ENCODE measurements at regions not wholly inside any gene's neighbourhood (a gene's known extent, or its start where the extent isn't known, plus 50 kb on each side); places are given as distances from the start of the nearest gene placed in this dataset.

GRCh38 chr2:185475914-185476313 lies 262.7 kb upstream of the FSIP2 start:
- Histone ChIP-seq H3K79me2 (ENCODE audit: insufficient read depth) (no peaks in the 10 kb centered on the region), H3K36me3 (ENCODE audit: low read depth) (no peaks in the 10 kb centered on the region), H3K4me2 (ENCODE audit: unreplicated experiment) (no peak overlapping the region), H2AFZ (no peak overlapping the region), H3K9ac (no peak overlapping the region), H4K20me1 (ENCODE audit: insufficient read depth) (no peaks in the 10 kb centered on the region), H3K9me2 (ENCODE audit: insufficient read depth) (no peaks in the 10 kb centered on the region), H3F3A (ENCODE audit: insufficient read depth) (no peaks in the 10 kb centered on the region), H3K4me3 (no peak overlapping the region), H3K9me3 (ENCODE audit: low read depth) (no peaks in the 10 kb centered on the region), H3K4me1 (ENCODE audit: insufficient read depth) (no peaks in the 10 kb centered on the region), H3K27ac (no peak overlapping the region), H3K27me3 (replicated peaks; ENCODE audit: insufficient read depth) (no peaks in the 10 kb centered on the region)
- TF ChIP-seq EZH2 (IDR thresholded peaks at IDR 0.05; ENCODE audit: insufficient read depth, poor library complexity, severe bottlenecking) (no peak), EZH2phosphoT487 (IDR thresholded peaks at IDR 0.05; ENCODE audit: insufficient read depth, low read depth) (no peak)
- 9 to 16% methylated on average over 1 of the region's 1 CpG for WGBS, 2 experiments (ENCODE audit: low coverage in 1 of 2, low lambda C conversion rate in 2 of 2, missing lambda C conversion rate in 2 of 2)
- no peak for DNase-seq
- in situ Hi-C loops (cut with MboI) = no loop called here

GRCh38 chr2:185477452-185477851 lies 261.2 kb upstream of the FSIP2 start:
- H3K27me3 ChIP-seq (replicated peaks; ENCODE audit: insufficient read depth) = no peaks in the 10 kb centered on the region
- no peaks in the 10 kb centered on the region for H3F3A ChIP-seq (ENCODE audit: insufficient read depth)
- no peak overlapping the region for H3K9ac ChIP-seq
- no peaks in the 10 kb centered on the region for H3K4me1 ChIP-seq (ENCODE audit: insufficient read depth)
- no peak overlapping the region for H2AFZ ChIP-seq
- TF ChIP-seq EZH2phosphoT487 (IDR thresholded peaks at IDR 0.05; ENCODE audit: insufficient read depth, low read depth) (no peak), EZH2 (IDR thresholded peaks at IDR 0.05; ENCODE audit: insufficient read depth, poor library complexity, severe bottlenecking) (no peak)
- H3K9me3 ChIP-seq (ENCODE audit: low read depth) = no peaks in the 10 kb centered on the region
- no peaks in the 10 kb centered on the region for H3K36me3 ChIP-seq (ENCODE audit: low read depth)
- no peaks in the 10 kb centered on the region for H3K79me2 ChIP-seq (ENCODE audit: insufficient read depth)
- no peak overlapping the region for H3K27ac ChIP-seq
- WGBS, 2 experiments (ENCODE audit: low coverage in 1 of 2, low lambda C conversion rate in 2 of 2, missing lambda C conversion rate in 2 of 2) = 43 to 57% methylated on average over 2 of the region's 2 CpGs
- no peak overlapping the region for H3K4me3 ChIP-seq
- DNase-seq = no peak
- no peak overlapping the region for H3K4me2 ChIP-seq (ENCODE audit: unreplicated experiment)
- no peaks in the 10 kb centered on the region for H4K20me1 ChIP-seq (ENCODE audit: insufficient read depth)
- in situ Hi-C loops (cut with MboI) = no loop called here
- H3K9me2 ChIP-seq (ENCODE audit: insufficient read depth) = no peaks in the 10 kb centered on the region

- no peaks in the 10 kb centered on the region for H3K79me2 ChIP-seq (ENCODE audit: insufficient read depth)
- TF ChIP-seq EZH2 (IDR thresholded peaks at IDR 0.05; ENCODE audit: insufficient read depth, poor library complexity, severe bottlenecking) (no peak), EZH2phosphoT487 (IDR thresholded peaks at IDR 0.05; ENCODE audit: insufficient read depth, low read depth) (no peak)
- H3K27me3 ChIP-seq (replicated peaks; ENCODE audit: insufficient read depth) = no peaks in the 10 kb centered on the region
- no peak overlapping the region for H3K27ac ChIP-seq
- no peaks in the 10 kb centered on the region for H3K36me3 ChIP-seq (ENCODE audit: low read depth)
- WGBS, 2 experiments (ENCODE audit: low coverage in 1 of 2, low lambda C conversion rate in 2 of 2, missing lambda C conversion rate in 2 of 2) = 19 to 33% methylated on average over 1 of the region's 1 CpG
- H2AFZ ChIP-seq = no peak overlapping the region
- H3K4me3 ChIP-seq = no peak overlapping the region
- H3F3A ChIP-seq (ENCODE audit: insufficient read depth) = no peaks in the 10 kb centered on the region
- in situ Hi-C loops (cut with MboI) = no loop called here
- no peak overlapping the region for H3K9ac ChIP-seq
- DNase-seq = no peak
- H3K4me1 ChIP-seq (ENCODE audit: insufficient read depth) = no peaks in the 10 kb centered on the region
- H4K20me1 ChIP-seq (ENCODE audit: insufficient read depth) = no peaks in the 10 kb centered on the region
- H3K9me3 ChIP-seq (ENCODE audit: low read depth) = no peaks in the 10 kb centered on the region
- no peaks in the 10 kb centered on the region for H3K9me2 ChIP-seq (ENCODE audit: insufficient read depth)
- no peak overlapping the region for H3K4me2 ChIP-seq (ENCODE audit: unreplicated experiment)
These were observed 254.0 kb upstream of the FSIP2 start for GRCh38 chr2:185484602-185485001.

- Histone ChIP-seq H3F3A (ENCODE audit: insufficient read depth) (no peaks in the 10 kb centered on the region), H4K20me1 (ENCODE audit: insufficient read depth) (no peaks in the 10 kb centered on the region)
- WGBS, 2 experiments (ENCODE audit: low coverage in 1 of 2, low lambda C conversion rate in 2 of 2, missing lambda C conversion rate in 2 of 2) = 0% methylated on average over 1 of the region's 1 CpG
These were observed 236.3 kb upstream of the FSIP2 start for GRCh38 chr2:185502351-185502750.

GRCh38 chr2:185507719-185508118 lies 230.9 kb upstream of the FSIP2 start:
- Histone ChIP-seq H3K36me3 (ENCODE audit: low read depth) (no peaks in the 10 kb centered on the region), H3K9me3 (ENCODE audit: low read depth) (peaks cover 11% of the 10 kb centered on the region), H2AFZ (no peak overlapping the region), H3K4me2 (ENCODE audit: unreplicated experiment) (no peak overlapping the region), H4K20me1 (ENCODE audit: insufficient read depth) (no peaks in the 10 kb centered on the region), H3K9me2 (ENCODE audit: insufficient read depth) (no peaks in the 10 kb centered on the region), H3K4me1 (ENCODE audit: insufficient read depth) (no peaks in the 10 kb centered on the region), H3K9ac (no peak overlapping the region), H3K27ac (no peak overlapping the region), H3K4me3 (no peak overlapping the region), H3K79me2 (ENCODE audit: insufficient read depth) (no peaks in the 10 kb centered on the region), H3F3A (ENCODE audit: insufficient read depth) (no peaks in the 10 kb centered on the region), H3K27me3 (replicated peaks; ENCODE audit: insufficient read depth) (no peaks in the 10 kb centered on the region)
- in situ Hi-C loops (cut with MboI) = no loop called here
- no peak for DNase-seq
- TF ChIP-seq EZH2phosphoT487 (IDR thresholded peaks at IDR 0.05; ENCODE audit: insufficient read depth, low read depth) (no peak), EZH2 (IDR thresholded peaks at IDR 0.05; ENCODE audit: insufficient read depth, poor library complexity, severe bottlenecking) (no peak)
- 6 to 7% methylated on average over 4 of the region's 4 CpGs for WGBS, 2 experiments (ENCODE audit: low coverage in 1 of 2, low lambda C conversion rate in 2 of 2, missing lambda C conversion rate in 2 of 2)

More at GRCh38 chr2:185502351-185502750, 236.3 kb upstream of the FSIP2 start:
- no peaks in the 10 kb centered on the region for H3K9me2 ChIP-seq (ENCODE audit: insufficient read depth)
- no peaks in the 10 kb centered on the region for H3K27me3 ChIP-seq (replicated peaks; ENCODE audit: insufficient read depth)
- H3K4me3 ChIP-seq = no peak overlapping the region
- no peak for DNase-seq
- in situ Hi-C loops (cut with MboI) = no loop called here
- no peaks in the 10 kb centered on the region for H3K4me1 ChIP-seq (ENCODE audit: insufficient read depth)
- TF ChIP-seq EZH2phosphoT487 (IDR thresholded peaks at IDR 0.05; ENCODE audit: insufficient read depth, low read depth) (no peak), EZH2 (IDR thresholded peaks at IDR 0.05; ENCODE audit: insufficient read depth, poor library complexity, severe bottlenecking) (no peak)
- no peak overlapping the region for H3K9ac ChIP-seq
- H3K9me3 ChIP-seq (ENCODE audit: low read depth) = no peaks in the 10 kb centered on the region
- no peaks in the 10 kb centered on the region for H3K36me3 ChIP-seq (ENCODE audit: low read depth)
- H3K4me2 ChIP-seq (ENCODE audit: unreplicated experiment) = no peak overlapping the region
- no peaks in the 10 kb centered on the region for H3K79me2 ChIP-seq (ENCODE audit: insufficient read depth)
- H3K27ac ChIP-seq = no peak overlapping the region
- H2AFZ ChIP-seq = no peak overlapping the region

Measured in GM23248 (cell line).